ENCODE measurements at regions not wholly inside any gene's neighbourhood (a gene's known extent, or its start where the extent isn't known, plus 50 kb on each side); places are given as distances from the start of the nearest gene placed in this dataset.

GRCh38 chr18:43589611-43590151 lies 312.4 kb upstream of the SYT4 start:
- WGBS, 2 experiments (ENCODE audit: insufficient coverage in 1 of 2, insufficient read length in 1 of 2), result 95 to 100% methylated on average over 2 to 11 of the region's 11 CpGs
- Mint-ChIP-seq H3K27ac (no peak overlapping the region), H3K4me1 (no peaks in the 10 kb centered on the region)

GRCh38 chr18:43590182-43590903 lies 313.1 kb upstream of the SYT4 start:
- H3K9me3 Mint-ChIP-seq, result no peaks in the 10 kb centered on the region
- peaks cover 4% of the 10 kb centered on the region for H3K27me3 ChIP-seq (ENCODE audit: control insufficient read depth, insufficient read depth, low read length, poor library complexity, severe bottlenecking)
- H3K9me3 ChIP-seq (ENCODE audit: control insufficient read depth, low read length), result no peaks in the 10 kb centered on the region
- H3K27me3 Mint-ChIP-seq (ENCODE audit: insufficient read depth), result no peaks in the 10 kb centered on the region
- no peaks in the 10 kb centered on the region for H3K4me1 Mint-ChIP-seq
- H3K9ac ChIP-seq (ENCODE audit: extremely low read depth, low read length, poor library complexity, severe bottlenecking), result no peak overlapping the region
- H3K36me3 Mint-ChIP-seq (ENCODE audit: low read depth), result no peaks in the 10 kb centered on the region
- H3K27ac Mint-ChIP-seq, result no peak overlapping the region
- no peak overlapping the region for H3K4me3 Mint-ChIP-seq
- TF ChIP-seq CTCF (conservative IDR thresholded peaks at IDR 0.05), result no peak
- no peak for DNase-seq
- 92 to 94% methylated on average over 8 to 20 of the region's 20 CpGs for WGBS, 2 experiments (ENCODE audit: insufficient coverage in 1 of 2, insufficient read length in 1 of 2)
- no peaks in the 10 kb centered on the region for H3K36me3 ChIP-seq (ENCODE audit: control insufficient read depth, insufficient read depth, low read length)
- H3K27ac ChIP-seq (ENCODE audit: low read depth, low read length), result no peak overlapping the region
- H3K4me3 ChIP-seq (ENCODE audit: low read length), result no peak overlapping the region
- H3K4me1 ChIP-seq (ENCODE audit: control insufficient read depth, insufficient read depth, low read length), result no peaks in the 10 kb centered on the region

More at GRCh38 chr18:43589611-43590151, 312.4 kb upstream of the SYT4 start:
- DNase-seq, result no peak
- H3K4me1 ChIP-seq (ENCODE audit: control insufficient read depth, insufficient read depth, low read length), result no peaks in the 10 kb centered on the region
- no peak overlapping the region for H3K4me3 ChIP-seq (ENCODE audit: low read length)
- TF ChIP-seq CTCF (conservative IDR thresholded peaks at IDR 0.05), result no peak
- H3K27ac ChIP-seq (ENCODE audit: low read depth, low read length), result no peak overlapping the region
- H3K36me3 Mint-ChIP-seq (ENCODE audit: low read depth), result no peaks in the 10 kb centered on the region
- H3K4me3 Mint-ChIP-seq, result no peak overlapping the region
- H3K27me3 Mint-ChIP-seq (ENCODE audit: insufficient read depth), result no peaks in the 10 kb centered on the region
- no peaks in the 10 kb centered on the region for H3K36me3 ChIP-seq (ENCODE audit: control insufficient read depth, insufficient read depth, low read length)
- H3K27me3 ChIP-seq (ENCODE audit: control insufficient read depth, insufficient read depth, low read length, poor library complexity, severe bottlenecking), result peaks cover 4% of the 10 kb centered on the region
- H3K9me3 ChIP-seq (ENCODE audit: control insufficient read depth, low read length), result no peaks in the 10 kb centered on the region
- H3K9me3 Mint-ChIP-seq, result no peaks in the 10 kb centered on the region
- no peak overlapping the region for H3K9ac ChIP-seq (ENCODE audit: extremely low read depth, low read length, poor library complexity, severe bottlenecking)

GRCh38 chr18:43592269-43592668 lies 315.0 kb upstream of the SYT4 start:
- TF ChIP-seq CTCF (conservative IDR thresholded peaks at IDR 0.05), result no peak
- Mint-ChIP-seq H3K27ac (no peak overlapping the region), H3K9me3 (no peaks in the 10 kb centered on the region), H3K4me1 (no peaks in the 10 kb centered on the region), H3K27me3 (ENCODE audit: insufficient read depth) (no peaks in the 10 kb centered on the region), H3K36me3 (ENCODE audit: low read depth) (no peaks in the 10 kb centered on the region), H3K4me3 (no peak overlapping the region)
- DNase-seq, result no peak
- no peak overlapping the region for H3K27ac ChIP-seq (ENCODE audit: low read depth, low read length)
- no peaks in the 10 kb centered on the region for H3K4me1 ChIP-seq (ENCODE audit: control insufficient read depth, insufficient read depth, low read length)
- no peaks in the 10 kb centered on the region for H3K9me3 ChIP-seq (ENCODE audit: control insufficient read depth, low read length)
- 91 to 100% methylated on average over 1 of the region's 2 CpGs for WGBS, 2 experiments (ENCODE audit: insufficient coverage in 1 of 2, insufficient read length in 1 of 2)
- no peaks in the 10 kb centered on the region for H3K36me3 ChIP-seq (ENCODE audit: control insufficient read depth, insufficient read depth, low read length)
- no peak overlapping the region for H3K9ac ChIP-seq (ENCODE audit: extremely low read depth, low read length, poor library complexity, severe bottlenecking)
- no peak overlapping the region for H3K4me3 ChIP-seq (ENCODE audit: low read length)
- peaks cover 4% of the 10 kb centered on the region for H3K27me3 ChIP-seq (ENCODE audit: control insufficient read depth, insufficient read depth, low read length, poor library complexity, severe bottlenecking)

Data from endodermal cell (in vitro differentiated cells).